Right ventricle myocardium inferior (tissue), 1 donor: ENCODE measurements at regions not wholly inside any gene's neighbourhood (a gene's known extent, or its start where the extent isn't known, plus 50 kb on each side); places are given as distances from the start of the nearest gene placed in this dataset.
"Not testable (repeated sequence)": the region's sequence is repeated elsewhere in the genome, so short reads cannot be mapped to it uniquely, and the experiment has no call there.

Source experiments
- ATAC-seq: fragments of 200-7000 bp; cut with Tn5 transposase; one replicate; pipeline ENCODE4 v1.9.1; 2020; ENCODE audit warnings: mild to moderate bottlenecking, moderate library complexity
- DNase-seq: peaks from one replicate; pipeline ENCODE4 v3.0.0; 2021; ENCODE audit errors: missing footprints
- intact Hi-C: fragments of 100-400 bp; cut with DNase I; formaldehyde crosslinking; loops from one replicate; pipeline ENCODE4 v1.11.0; 2022
- donor health status: DM: no; HTN: yes; CAD: no; lungs with severe emphysema.

- no peak for DNase-seq
- peak; percentile 54 for ATAC-seq
- intact Hi-C loops, result no loop called here
These were observed 74.0 kb downstream of the MAB21L3 start for GRCh38 chr1:116185161-116185701.

- no peak for ATAC-seq
These were observed 78.3 kb downstream of the MAB21L3 start for GRCh38 chr1:116189481-116189880.

GRCh38 chr1:116191294-116191693 lies 80.1 kb downstream of the MAB21L3 start:
- intact Hi-C loops, result no loop called here
- DNase-seq (no peak), ATAC-seq (no peak)

More at GRCh38 chr1:116189481-116189880, 78.3 kb downstream of the MAB21L3 start:
- intact Hi-C loops, result no loop called here
- no peak for DNase-seq

GRCh38 chr1:116193768-116194167 lies 82.6 kb downstream of the MAB21L3 start:
- no peak for ATAC-seq
- intact Hi-C loops, result no loop called here
- DNase-seq, result no peak

- ATAC-seq (no peak), DNase-seq (no peak)
- intact Hi-C loops, result no loop called here
These were observed 83.4 kb downstream of the MAB21L3 start for GRCh38 chr1:116194568-116194967.

- no peak for DNase-seq
- intact Hi-C loops, result no loop called here
- no peak for ATAC-seq
These were observed 84.1 kb downstream of the MAB21L3 start for GRCh38 chr1:116195077-116195868.

- intact Hi-C loops, ATAC-seq, DNase-seq: not testable (repeated sequence)
These were observed 89.1 kb downstream of the MAB21L3 start for GRCh38 chr1:116200343-116200742.

GRCh38 chr1:116201911-116202310 lies 90.7 kb downstream of the MAB21L3 start:
- intact Hi-C loops, result no loop called here
- ATAC-seq, result no peak
- DNase-seq, result no peak

GRCh38 chr1:116203181-116203723 lies 92.1 kb downstream of the MAB21L3 start:
- intact Hi-C loops, result no loop called here
- no peak for DNase-seq

GRCh38 chr1:116203920-116204319 lies 92.7 kb downstream of the MAB21L3 start:
- intact Hi-C loops, result no loop called here
- DNase-seq, result no peak
- no peak for ATAC-seq

More at GRCh38 chr1:116203181-116203723, 92.1 kb downstream of the MAB21L3 start:
- ATAC-seq, result no peak

GRCh38 chr1:116205941-116206679 lies 94.9 kb downstream of the MAB21L3 start:
- intact Hi-C loops, result no loop called here
- ATAC-seq (no peak), DNase-seq (no peak)

GRCh38 chr1:116207126-116207735 lies 96.0 kb downstream of the MAB21L3 start:
- no peak for ATAC-seq
- no peak for DNase-seq
- intact Hi-C loops, result no loop called here

- intact Hi-C loops, result no loop called here
- ATAC-seq, result no peak
- DNase-seq, result no peak
These were observed 96.9 kb downstream of the MAB21L3 start for GRCh38 chr1:116208136-116208535.

- ATAC-seq (no peak), DNase-seq (no peak)
- intact Hi-C loops, result no loop called here
These were observed 100.1 kb downstream of the MAB21L3 start for GRCh38 chr1:116211294-116211693.

GRCh38 chr1:116218922-116219321 lies 107.7 kb downstream of the MAB21L3 start:
- peak; percentile 93 for ATAC-seq
- DNase-seq, result no peak
- intact Hi-C loops, result no loop called here

GRCh38 chr1:116219651-116220434 lies 108.6 kb downstream of the MAB21L3 start:
- no peak for ATAC-seq
- intact Hi-C loops, result no loop called here

GRCh38 chr1:116224111-116224510 lies 112.9 kb downstream of the MAB21L3 start:
- intact Hi-C loops, result no loop called here
- no peak for DNase-seq
- ATAC-seq, result no peak

More at GRCh38 chr1:116219651-116220434, 108.6 kb downstream of the MAB21L3 start:
- no peak for DNase-seq

GRCh38 chr1:116224561-116224960 lies 113.4 kb downstream of the MAB21L3 start:
- intact Hi-C loops, result no loop called here
- ATAC-seq (no peak), DNase-seq (no peak)
